Peyer's patch (tissue), 4 donors: ENCODE measurements at regions not wholly inside any gene's neighbourhood (a gene's known extent, or its start where the extent isn't known, plus 50 kb on each side); places are given as distances from the start of the nearest gene placed in this dataset.

ENCODE experiments used
- POLR2A ChIP-seq, 2 donors: fragments of 450-650 bp; IDR thresholded peaks; one replicate each; pipeline ENCODE4 v1.5.1; 2017; ENCODE audit warnings: antibody characterized with exemption in 2 of 2, mild to moderate bottlenecking in 2 of 2, moderate library complexity in 2 of 2
- TF ChIP-seq, protein P1 (sequence below), 6 experiments: fragments of 450-650 bp in 4 of 6; fragments of 200-600 bp in 2 of 6; sonication (generic) in 1 of 6; IDR thresholded peaks; one replicate each; pipeline ENCODE4 v1.5.1; 2017 to 2019; ENCODE audit warnings: antibody characterized with exemption in 6 of 6, mild to moderate bottlenecking in 3 of 6, moderate library complexity in 1 of 6

DNA sequence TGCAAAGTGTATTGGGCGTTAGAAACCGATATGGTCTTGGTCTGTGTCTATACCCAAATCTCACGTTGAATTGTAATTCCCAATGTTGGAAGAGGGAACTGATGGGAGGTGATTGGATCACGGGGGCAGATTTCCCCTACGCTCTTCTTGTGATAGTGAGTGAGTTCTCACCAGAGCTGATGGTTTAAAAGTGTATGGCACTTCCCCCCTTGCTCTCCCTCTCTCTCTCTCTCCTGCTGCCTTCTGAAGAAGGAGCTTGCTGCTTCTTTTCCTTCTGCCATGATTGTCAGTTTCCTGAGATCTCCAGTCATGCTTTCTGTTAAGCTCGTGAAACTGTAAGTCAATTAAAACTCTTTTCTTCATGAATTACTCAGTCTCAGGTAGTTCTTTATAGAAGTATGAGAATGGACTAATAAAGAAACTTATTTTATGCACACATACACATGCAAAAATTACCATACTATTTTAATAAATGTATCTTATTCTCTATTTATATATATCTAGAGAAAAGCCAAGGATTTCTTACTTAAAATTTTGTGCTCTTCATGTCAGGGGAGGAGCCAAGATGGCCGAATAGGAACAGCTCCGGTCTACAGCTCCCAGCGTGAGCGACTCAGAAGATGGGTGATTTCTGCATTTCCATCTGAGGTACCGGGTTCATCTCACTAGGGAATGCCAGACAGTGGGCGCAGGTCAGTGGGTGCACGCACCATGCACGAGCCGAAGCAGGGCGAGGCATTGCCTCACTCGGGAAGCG, 1891.0 kb upstream of the FLRT2 start:
- TF ChIP-seq, protein P1, sequence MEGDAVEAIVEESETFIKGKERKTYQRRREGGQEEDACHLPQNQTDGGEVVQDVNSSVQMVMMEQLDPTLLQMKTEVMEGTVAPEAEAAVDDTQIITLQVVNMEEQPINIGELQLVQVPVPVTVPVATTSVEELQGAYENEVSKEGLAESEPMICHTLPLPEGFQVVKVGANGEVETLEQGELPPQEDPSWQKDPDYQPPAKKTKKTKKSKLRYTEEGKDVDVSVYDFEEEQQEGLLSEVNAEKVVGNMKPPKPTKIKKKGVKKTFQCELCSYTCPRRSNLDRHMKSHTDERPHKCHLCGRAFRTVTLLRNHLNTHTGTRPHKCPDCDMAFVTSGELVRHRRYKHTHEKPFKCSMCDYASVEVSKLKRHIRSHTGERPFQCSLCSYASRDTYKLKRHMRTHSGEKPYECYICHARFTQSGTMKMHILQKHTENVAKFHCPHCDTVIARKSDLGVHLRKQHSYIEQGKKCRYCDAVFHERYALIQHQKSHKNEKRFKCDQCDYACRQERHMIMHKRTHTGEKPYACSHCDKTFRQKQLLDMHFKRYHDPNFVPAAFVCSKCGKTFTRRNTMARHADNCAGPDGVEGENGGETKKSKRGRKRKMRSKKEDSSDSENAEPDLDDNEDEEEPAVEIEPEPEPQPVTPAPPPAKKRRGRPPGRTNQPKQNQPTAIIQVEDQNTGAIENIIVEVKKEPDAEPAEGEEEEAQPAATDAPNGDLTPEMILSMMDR (IDR thresholded peaks at IDR 0.05), result no peak
- no peak for TF ChIP-seq POLR2A (IDR thresholded peaks at IDR 0.05)
